ENCODE measurements at regions not wholly inside any gene's neighbourhood (a gene's known extent, or its start where the extent isn't known, plus 50 kb on each side); places are given as distances from the start of the nearest gene placed in this dataset.

- no peak for TF ChIP-seq CTCF (IDR thresholded peaks at IDR 0.05)
- no peak for TF ChIP-seq POLR2A (IDR thresholded peaks at IDR 0.05)
Observed at GRCh38 chr11:22069844-22070243, 123.0 kb upstream of the ANO5 start.
